ENCODE measurements at regions not wholly inside any gene's neighbourhood (a gene's known extent, or its start where the extent isn't known, plus 50 kb on each side); places are given as distances from the start of the nearest gene placed in this dataset.

GRCh38 chr3:59163953-59164352, 114.1 kb upstream of the CFAP20DC start:
- TF ChIP-seq, protein P1, sequence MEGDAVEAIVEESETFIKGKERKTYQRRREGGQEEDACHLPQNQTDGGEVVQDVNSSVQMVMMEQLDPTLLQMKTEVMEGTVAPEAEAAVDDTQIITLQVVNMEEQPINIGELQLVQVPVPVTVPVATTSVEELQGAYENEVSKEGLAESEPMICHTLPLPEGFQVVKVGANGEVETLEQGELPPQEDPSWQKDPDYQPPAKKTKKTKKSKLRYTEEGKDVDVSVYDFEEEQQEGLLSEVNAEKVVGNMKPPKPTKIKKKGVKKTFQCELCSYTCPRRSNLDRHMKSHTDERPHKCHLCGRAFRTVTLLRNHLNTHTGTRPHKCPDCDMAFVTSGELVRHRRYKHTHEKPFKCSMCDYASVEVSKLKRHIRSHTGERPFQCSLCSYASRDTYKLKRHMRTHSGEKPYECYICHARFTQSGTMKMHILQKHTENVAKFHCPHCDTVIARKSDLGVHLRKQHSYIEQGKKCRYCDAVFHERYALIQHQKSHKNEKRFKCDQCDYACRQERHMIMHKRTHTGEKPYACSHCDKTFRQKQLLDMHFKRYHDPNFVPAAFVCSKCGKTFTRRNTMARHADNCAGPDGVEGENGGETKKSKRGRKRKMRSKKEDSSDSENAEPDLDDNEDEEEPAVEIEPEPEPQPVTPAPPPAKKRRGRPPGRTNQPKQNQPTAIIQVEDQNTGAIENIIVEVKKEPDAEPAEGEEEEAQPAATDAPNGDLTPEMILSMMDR (IDR thresholded peaks at IDR 0.05), result no peak
- TF ChIP-seq EP300 (IDR thresholded peaks at IDR 0.05), result no peak
